Upper lobe of left lung (tissue), 4 donors: ENCODE measurements at regions not wholly inside any gene's neighbourhood (a gene's known extent, or its start where the extent isn't known, plus 50 kb on each side); places are given as distances from the start of the nearest gene placed in this dataset.

Experiments used
- EP300 ChIP-seq, 4 donors: sonication (generic); formaldehyde crosslinking; IDR thresholded peaks; one replicate each; pipeline ENCODE4 v1.5.1; 2017; ENCODE audit warnings: antibody characterized with exemption in 4 of 4, control low read depth in 2 of 4
- POLR2A ChIP-seq, 4 donors: fragments of 450-650 bp; IDR thresholded peaks; one replicate each; pipeline ENCODE4 v1.5.1; 2016 to 2017; ENCODE audit warnings: antibody characterized with exemption in 4 of 4, mild to moderate bottlenecking in 2 of 4
- POLR2AphosphoS5 ChIP-seq, 2 donors: sonication (generic); formaldehyde crosslinking; IDR thresholded peaks; one replicate each; pipeline ENCODE4 v1.5.1; 2017; ENCODE audit warnings: antibody characterized with exemption in 2 of 2
- TF ChIP-seq, protein P1 (sequence below), 6 experiments: fragments of 450-650 bp in 4 of 6; fragments of 200-600 bp in 2 of 6; sonication (generic) in 2 of 6; IDR thresholded peaks; one replicate each; pipeline ENCODE4 v1.5.1; 2016 to 2019; ENCODE audit warnings: antibody characterized with exemption in 6 of 6

DNA sequence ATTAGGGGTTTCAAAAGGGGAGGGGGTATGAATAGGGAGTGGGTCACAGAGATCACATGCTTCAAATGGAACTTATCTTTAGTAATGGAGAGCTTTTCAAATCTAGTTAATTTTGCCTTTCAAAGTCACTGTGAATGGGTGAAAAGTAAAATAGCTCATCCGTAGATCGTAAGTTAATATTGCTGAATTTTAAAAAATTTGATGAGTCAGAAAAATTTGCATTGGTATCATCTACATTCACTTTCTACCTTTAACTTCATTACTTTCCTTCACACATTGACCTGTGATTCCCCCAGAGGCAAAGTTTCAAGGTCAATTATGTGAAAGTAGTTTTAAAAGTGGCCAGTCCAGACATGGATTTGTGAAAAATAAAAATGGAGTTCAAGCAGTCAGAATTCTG lies 139.0 kb upstream of the SLC35B3 start:
- TF ChIP-seq POLR2A (IDR thresholded peaks at IDR 0.05) (no peak), EP300 (IDR thresholded peaks at IDR 0.05) (no peak), POLR2AphosphoS5 (IDR thresholded peaks at IDR 0.05) (no peak)
- TF ChIP-seq, protein P1, sequence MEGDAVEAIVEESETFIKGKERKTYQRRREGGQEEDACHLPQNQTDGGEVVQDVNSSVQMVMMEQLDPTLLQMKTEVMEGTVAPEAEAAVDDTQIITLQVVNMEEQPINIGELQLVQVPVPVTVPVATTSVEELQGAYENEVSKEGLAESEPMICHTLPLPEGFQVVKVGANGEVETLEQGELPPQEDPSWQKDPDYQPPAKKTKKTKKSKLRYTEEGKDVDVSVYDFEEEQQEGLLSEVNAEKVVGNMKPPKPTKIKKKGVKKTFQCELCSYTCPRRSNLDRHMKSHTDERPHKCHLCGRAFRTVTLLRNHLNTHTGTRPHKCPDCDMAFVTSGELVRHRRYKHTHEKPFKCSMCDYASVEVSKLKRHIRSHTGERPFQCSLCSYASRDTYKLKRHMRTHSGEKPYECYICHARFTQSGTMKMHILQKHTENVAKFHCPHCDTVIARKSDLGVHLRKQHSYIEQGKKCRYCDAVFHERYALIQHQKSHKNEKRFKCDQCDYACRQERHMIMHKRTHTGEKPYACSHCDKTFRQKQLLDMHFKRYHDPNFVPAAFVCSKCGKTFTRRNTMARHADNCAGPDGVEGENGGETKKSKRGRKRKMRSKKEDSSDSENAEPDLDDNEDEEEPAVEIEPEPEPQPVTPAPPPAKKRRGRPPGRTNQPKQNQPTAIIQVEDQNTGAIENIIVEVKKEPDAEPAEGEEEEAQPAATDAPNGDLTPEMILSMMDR (IDR thresholded peaks at IDR 0.05), result no peak
